WTC11 (cell line): ENCODE measurements at regions not wholly inside any gene's neighbourhood (a gene's known extent, or its start where the extent isn't known, plus 50 kb on each side); places are given as distances from the start of the nearest gene placed in this dataset.
"Not testable (repeated sequence)": the region's sequence is repeated elsewhere in the genome, so short reads cannot be mapped to it uniquely, and the experiment has no call there.

Experiments
- ATAC-seq: fragments of 200-7000 bp; cut with Tn5 transposase; 2 replicates; pipeline ENCODE4 v1.10.0; 2021; ENCODE audit warnings: mild to moderate bottlenecking, moderate library complexity
- CTCF ChIA-PET: fragments of 300-600 bp; sonication (Branson Sonifier 250); formaldehyde crosslinking; loops from one replicate; lab custom pipeline; 2021; ENCODE audit warnings: antibody characterized with exemption; lab: Charles Lee
- POLR2A ChIA-PET: fragments of 350-600 bp; sonication (Branson Sonifier 250); formaldehyde crosslinking; loops from one replicate; lab custom pipeline; 2021; ENCODE audit warnings: antibody characterized with exemption; lab: Charles Lee
- DNase-seq: peaks from one replicate; pipeline ENCODE4 v3.0.0; 2021; ENCODE audit warnings: low spot score
- H3K27ac Mint-ChIP-seq: 2 replicates; pipeline ENCODE4 v1.8.0; 2021; ENCODE audit warnings: mixed read lengths
- H3K27me3 Mint-ChIP-seq: 2 replicates; pipeline ENCODE4 v1.8.0; 2021; ENCODE audit warnings: low read depth, mild to moderate bottlenecking, moderate library complexity, mixed read lengths
- H3K36me3 Mint-ChIP-seq: 2 replicates; pipeline ENCODE4 v1.8.0; 2021; ENCODE audit warnings: mixed read lengths
- H3K4me1 Mint-ChIP-seq: 2 replicates; pipeline ENCODE4 v1.8.0; 2022; ENCODE audit warnings: mixed read lengths
- H3K4me3 Mint-ChIP-seq: 2 replicates; pipeline ENCODE4 v1.8.0; 2021; ENCODE audit warnings: mild to moderate bottlenecking, moderate library complexity, mixed read lengths
- H3K9me3 Mint-ChIP-seq: 2 replicates; pipeline ENCODE4 v1.8.0; 2021; ENCODE audit warnings: mixed read lengths
- ATF1 ChIP-seq: sonication (generic); formaldehyde crosslinking; IDR thresholded peaks from 2 replicates; pipeline ENCODE4 v1.8.1; 2023; ENCODE audit warnings: mild to moderate bottlenecking, moderate library complexity, missing genetic modification reagents
- FOXK1 ChIP-seq: sonication (generic); formaldehyde crosslinking; IDR thresholded peaks from 2 replicates; pipeline ENCODE4 v1.8.0; 2022; ENCODE audit warnings: mild to moderate bottlenecking, moderate library complexity, missing genetic modification reagents
- GTF2I ChIP-seq: fragments of 250-450 bp; sonication (Bioruptor Pico); conservative IDR thresholded peaks from 2 replicates; pipeline ENCODE4 v1.4.0; 2021; ENCODE audit warnings: mild to moderate bottlenecking
- HMGA2 ChIP-seq: fragments of 250-450 bp; sonication (Bioruptor Pico); IDR thresholded peaks from 2 replicates; pipeline ENCODE4 v1.4.0; 2021; ENCODE audit warnings: mild to moderate bottlenecking, moderate library complexity
- NFYB ChIP-seq: sonication (generic); formaldehyde crosslinking; conservative IDR thresholded peaks from 2 replicates; pipeline ENCODE4 v1.8.0; 2022; ENCODE audit warnings: low read depth, missing genetic modification reagents
- NR2C2 ChIP-seq: sonication (generic); formaldehyde crosslinking; IDR thresholded peaks from 2 replicates; pipeline ENCODE4 v1.8.0; 2022; ENCODE audit warnings: mild to moderate bottlenecking, missing genetic modification reagents
- PRRX2 ChIP-seq: fragments of 250-450 bp; sonication (Bioruptor Pico); IDR thresholded peaks from 2 replicates; pipeline ENCODE4 v1.8.0; 2021; ENCODE audit warnings: mild to moderate bottlenecking
- SMAD3 ChIP-seq: sonication (generic); formaldehyde crosslinking; IDR thresholded peaks from 2 replicates; pipeline ENCODE4 v1.8.0; 2022; ENCODE audit warnings: missing genetic modification reagents, mild to moderate bottlenecking, borderline replicate concordance
- SP1 ChIP-seq: sonication (generic); formaldehyde crosslinking; conservative IDR thresholded peaks from 2 replicates; pipeline ENCODE4 v1.8.1; 2022; ENCODE audit warnings: missing genetic modification reagents
- ZNF121 ChIP-seq: sonication (generic); formaldehyde crosslinking; IDR thresholded peaks from 2 replicates; pipeline ENCODE4 v1.8.0; 2023; ENCODE audit warnings: missing genetic modification reagents
- ZNF263 ChIP-seq: sonication (generic); formaldehyde crosslinking; IDR thresholded peaks from 2 replicates; pipeline ENCODE4 v1.8.1; 2022; ENCODE audit warnings: low read depth, mild to moderate bottlenecking, moderate library complexity, missing genetic modification reagents
- TF ChIP-seq, protein P1 (sequence below): sonication (generic); formaldehyde crosslinking; IDR thresholded peaks from 2 replicates; pipeline ENCODE4 v1.8.0; 2022; ENCODE audit warnings: mild to moderate bottlenecking, missing genetic modification reagents
- TF ChIP-seq, protein P2 (sequence below): sonication (generic); formaldehyde crosslinking; IDR thresholded peaks from 2 replicates; pipeline ENCODE4 v1.8.1; 2023; ENCODE audit warnings: mild to moderate bottlenecking, missing genetic modification reagents, moderate library complexity
- TF ChIP-seq, protein P3 (sequence below): sonication (generic); formaldehyde crosslinking; IDR thresholded peaks from 2 replicates; pipeline ENCODE4 v1.8.0; 2022; ENCODE audit warnings: missing genetic modification reagents
- TF ChIP-seq, protein P4 (sequence below): sonication (generic); formaldehyde crosslinking; IDR thresholded peaks from 2 replicates; pipeline ENCODE4 v1.8.1; 2023; ENCODE audit warnings: mild to moderate bottlenecking, missing genetic modification reagents, moderate library complexity
- TF ChIP-seq, protein P5 (sequence below): fragments of 250-450 bp; sonication (Bioruptor Pico); IDR thresholded peaks from 2 replicates; pipeline ENCODE4 v1.8.0; 2021; ENCODE audit warnings: mild to moderate bottlenecking
- TF ChIP-seq, protein P6 (sequence below): fragments of 250-450 bp; sonication (Bioruptor Pico); conservative IDR thresholded peaks from 2 replicates; pipeline ENCODE4 v1.9.0; 2021; ENCODE audit warnings: mild to moderate bottlenecking
- TF ChIP-seq, protein P7 (sequence below): sonication (generic); formaldehyde crosslinking; IDR thresholded peaks from 2 replicates; pipeline ENCODE4 v1.8.1; 2022; ENCODE audit warnings: mild to moderate bottlenecking, missing genetic modification reagents, moderate library complexity, borderline replicate concordance
- TF ChIP-seq, protein P8 (sequence below): sonication (generic); formaldehyde crosslinking; IDR thresholded peaks from 2 replicates; pipeline ENCODE4 v1.8.1; 2022; ENCODE audit warnings: low read depth, mild to moderate bottlenecking, moderate library complexity, missing genetic modification reagents, borderline replicate concordance

DNA sequence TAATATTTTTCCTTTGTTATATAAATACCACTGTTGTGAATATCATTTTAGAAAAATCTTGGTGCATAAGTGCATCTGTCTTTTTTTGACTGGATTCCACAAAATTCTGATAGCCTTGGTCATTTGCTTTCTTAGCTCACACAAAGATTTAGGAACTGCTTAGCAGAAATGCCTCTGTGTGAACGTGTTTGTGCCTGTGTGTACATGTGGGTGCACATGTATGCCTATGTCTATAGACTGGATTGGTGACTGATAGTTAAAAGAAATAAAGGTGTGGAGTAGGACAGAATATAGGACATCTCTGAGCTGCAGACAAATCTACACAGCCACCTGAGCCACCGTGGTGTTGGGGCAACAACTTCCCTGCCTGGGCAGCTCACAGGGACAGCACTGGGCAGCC lies 93.8 kb downstream of the TSN start:
- CTCF ChIA-PET: interaction anchor here (1.2 kb wide), 1 partner anchor 38 kb away, joined by 6 read pairs; no protein-coding TSS in a partner anchor
- POLR2A ChIA-PET: no interaction called here
- ATAC-seq: no peak
- Mint-ChIP-seq H3K4me1 (no peaks in the 10 kb centered on the region), H3K4me3 (no peak overlapping the region), H3K36me3 (no peaks in the 10 kb centered on the region), H3K27ac (no peak overlapping the region), H3K9me3 (no peaks in the 10 kb centered on the region), H3K27me3 (0 out of 2 replicates have a peak, but pooled peaks cover 2% of the 10 kb centered on the region)
- no peak for TF ChIP-seq ZNF263
- TF ChIP-seq ATF1: no peak
- TF ChIP-seq SP1 (CRISPR knock-in tag): no peak
- TF ChIP-seq, protein P1, sequence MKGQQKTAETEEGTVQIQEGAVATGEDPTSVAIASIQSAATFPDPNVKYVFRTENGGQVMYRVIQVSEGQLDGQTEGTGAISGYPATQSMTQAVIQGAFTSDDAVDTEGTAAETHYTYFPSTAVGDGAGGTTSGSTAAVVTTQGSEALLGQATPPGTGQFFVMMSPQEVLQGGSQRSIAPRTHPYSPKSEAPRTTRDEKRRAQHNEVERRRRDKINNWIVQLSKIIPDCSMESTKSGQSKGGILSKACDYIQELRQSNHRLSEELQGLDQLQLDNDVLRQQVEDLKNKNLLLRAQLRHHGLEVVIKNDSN: no peak
- TF ChIP-seq, protein P2, sequence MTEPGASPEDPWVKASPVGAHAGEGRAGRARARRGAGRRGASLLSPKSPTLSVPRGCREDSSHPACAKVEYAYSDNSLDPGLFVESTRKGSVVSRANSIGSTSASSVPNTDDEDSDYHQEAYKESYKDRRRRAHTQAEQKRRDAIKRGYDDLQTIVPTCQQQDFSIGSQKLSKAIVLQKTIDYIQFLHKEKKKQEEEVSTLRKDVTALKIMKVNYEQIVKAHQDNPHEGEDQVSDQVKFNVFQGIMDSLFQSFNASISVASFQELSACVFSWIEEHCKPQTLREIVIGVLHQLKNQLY: no peak
- no peak for TF ChIP-seq NR2C2 (CRISPR knock-in tag)
- TF ChIP-seq FOXK1: no peak
- TF ChIP-seq, protein P3, sequence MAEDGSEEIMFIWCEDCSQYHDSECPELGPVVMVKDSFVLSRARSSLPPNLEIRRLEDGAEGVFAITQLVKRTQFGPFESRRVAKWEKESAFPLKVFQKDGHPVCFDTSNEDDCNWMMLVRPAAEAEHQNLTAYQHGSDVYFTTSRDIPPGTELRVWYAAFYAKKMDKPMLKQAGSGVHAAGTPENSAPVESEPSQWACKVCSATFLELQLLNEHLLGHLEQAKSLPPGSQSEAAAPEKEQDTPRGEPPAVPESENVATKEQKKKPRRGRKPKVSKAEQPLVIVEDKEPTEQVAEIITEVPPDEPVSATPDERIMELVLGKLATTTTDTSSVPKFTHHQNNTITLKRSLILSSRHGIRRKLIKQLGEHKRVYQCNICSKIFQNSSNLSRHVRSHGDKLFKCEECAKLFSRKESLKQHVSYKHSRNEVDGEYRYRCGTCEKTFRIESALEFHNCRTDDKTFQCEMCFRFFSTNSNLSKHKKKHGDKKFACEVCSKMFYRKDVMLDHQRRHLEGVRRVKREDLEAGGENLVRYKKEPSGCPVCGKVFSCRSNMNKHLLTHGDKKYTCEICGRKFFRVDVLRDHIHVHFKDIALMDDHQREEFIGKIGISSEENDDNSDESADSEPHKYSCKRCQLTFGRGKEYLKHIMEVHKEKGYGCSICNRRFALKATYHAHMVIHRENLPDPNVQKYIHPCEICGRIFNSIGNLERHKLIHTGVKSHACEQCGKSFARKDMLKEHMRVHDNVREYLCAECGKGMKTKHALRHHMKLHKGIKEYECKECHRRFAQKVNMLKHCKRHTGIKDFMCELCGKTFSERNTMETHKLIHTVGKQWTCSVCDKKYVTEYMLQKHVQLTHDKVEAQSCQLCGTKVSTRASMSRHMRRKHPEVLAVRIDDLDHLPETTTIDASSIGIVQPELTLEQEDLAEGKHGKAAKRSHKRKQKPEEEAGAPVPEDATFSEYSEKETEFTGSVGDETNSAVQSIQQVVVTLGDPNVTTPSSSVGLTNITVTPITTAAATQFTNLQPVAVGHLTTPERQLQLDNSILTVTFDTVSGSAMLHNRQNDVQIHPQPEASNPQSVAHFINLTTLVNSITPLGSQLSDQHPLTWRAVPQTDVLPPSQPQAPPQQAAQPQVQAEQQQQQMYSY (CRISPR knock-in tag): no peak
- TF ChIP-seq, protein P4, sequence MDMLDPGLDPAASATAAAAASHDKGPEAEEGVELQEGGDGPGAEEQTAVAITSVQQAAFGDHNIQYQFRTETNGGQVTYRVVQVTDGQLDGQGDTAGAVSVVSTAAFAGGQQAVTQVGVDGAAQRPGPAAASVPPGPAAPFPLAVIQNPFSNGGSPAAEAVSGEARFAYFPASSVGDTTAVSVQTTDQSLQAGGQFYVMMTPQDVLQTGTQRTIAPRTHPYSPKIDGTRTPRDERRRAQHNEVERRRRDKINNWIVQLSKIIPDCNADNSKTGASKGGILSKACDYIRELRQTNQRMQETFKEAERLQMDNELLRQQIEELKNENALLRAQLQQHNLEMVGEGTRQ: no peak
- no peak for TF ChIP-seq SMAD3
- TF ChIP-seq, protein P5, sequence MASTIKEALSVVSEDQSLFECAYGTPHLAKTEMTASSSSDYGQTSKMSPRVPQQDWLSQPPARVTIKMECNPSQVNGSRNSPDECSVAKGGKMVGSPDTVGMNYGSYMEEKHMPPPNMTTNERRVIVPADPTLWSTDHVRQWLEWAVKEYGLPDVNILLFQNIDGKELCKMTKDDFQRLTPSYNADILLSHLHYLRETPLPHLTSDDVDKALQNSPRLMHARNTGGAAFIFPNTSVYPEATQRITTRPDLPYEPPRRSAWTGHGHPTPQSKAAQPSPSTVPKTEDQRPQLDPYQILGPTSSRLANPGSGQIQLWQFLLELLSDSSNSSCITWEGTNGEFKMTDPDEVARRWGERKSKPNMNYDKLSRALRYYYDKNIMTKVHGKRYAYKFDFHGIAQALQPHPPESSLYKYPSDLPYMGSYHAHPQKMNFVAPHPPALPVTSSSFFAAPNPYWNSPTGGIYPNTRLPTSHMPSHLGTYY (CRISPR knock-in tag): no peak
- TF ChIP-seq, protein P6, sequence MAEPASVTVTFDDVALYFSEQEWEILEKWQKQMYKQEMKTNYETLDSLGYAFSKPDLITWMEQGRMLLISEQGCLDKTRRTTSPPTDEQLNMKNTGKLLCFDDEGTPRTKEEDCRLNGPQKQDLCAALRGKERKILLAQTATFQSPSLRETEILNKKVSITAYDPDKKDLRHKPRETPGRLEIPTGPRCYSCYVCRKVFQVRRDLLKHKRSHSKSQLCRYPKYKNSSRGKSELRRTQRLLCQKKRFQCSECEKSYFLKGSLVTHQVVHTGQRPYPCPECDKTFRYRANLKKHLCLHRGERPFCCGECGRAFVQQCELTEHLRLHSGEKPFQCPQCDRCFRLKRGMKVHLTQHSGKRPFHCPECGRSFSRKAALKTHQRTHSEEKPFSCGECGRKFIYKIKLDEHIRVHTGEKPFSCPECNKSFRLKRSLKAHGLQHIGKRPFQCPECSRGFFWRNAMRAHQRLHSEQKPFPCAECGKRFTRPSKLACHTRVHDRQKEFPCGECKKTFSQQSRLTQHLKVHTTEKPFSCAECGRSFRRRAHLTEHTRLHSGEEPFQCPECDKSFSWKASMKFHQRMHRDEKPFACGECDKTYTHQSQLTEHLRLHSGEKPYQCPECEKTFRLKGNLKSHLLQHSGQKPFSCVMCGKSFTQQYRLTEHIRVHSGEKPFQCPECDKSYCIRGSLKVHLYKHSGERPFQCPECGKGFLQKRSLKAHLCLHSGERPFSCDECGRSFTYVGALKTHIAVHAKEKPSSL (CRISPR knock-in tag): no peak
- TF ChIP-seq HMGA2 (CRISPR knock-in tag): no peak
- no peak for DNase-seq

DNA sequence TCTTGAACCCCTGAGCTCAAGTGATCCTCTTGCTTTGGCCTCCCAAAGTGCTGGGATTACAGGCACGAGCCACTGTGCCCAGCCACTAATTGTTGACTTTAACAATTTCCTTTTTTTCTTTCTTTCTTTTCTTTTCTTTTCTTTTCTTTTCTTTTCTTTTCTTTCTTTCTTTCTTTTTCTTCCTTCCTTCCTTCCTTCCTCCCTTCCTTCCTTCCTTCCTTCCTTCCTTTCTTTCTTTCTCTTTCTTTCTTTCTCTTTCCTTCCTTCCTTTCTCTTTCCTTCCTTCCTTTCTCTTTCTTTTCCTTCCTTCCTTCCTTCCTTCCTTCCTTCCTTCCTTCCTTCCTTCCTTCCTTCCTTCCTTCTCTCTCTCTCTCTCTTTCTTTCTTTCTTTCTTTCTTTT lies 97.7 kb downstream of the TSN start:
- H3K9me3 Mint-ChIP-seq, H3K4me3 Mint-ChIP-seq, ATAC-seq, H3K27ac Mint-ChIP-seq, POLR2A ChIA-PET, H3K36me3 Mint-ChIP-seq, H3K27me3 Mint-ChIP-seq, DNase-seq: not testable (repeated sequence)
- CTCF ChIA-PET: interaction anchor here (1.5 kb wide), 1 partner anchor 27 kb away, joined by 3 read pairs; no protein-coding TSS in a partner anchor
- H3K4me1 Mint-ChIP-seq: peaks cover 12% of the 10 kb centered on the region

DNA sequence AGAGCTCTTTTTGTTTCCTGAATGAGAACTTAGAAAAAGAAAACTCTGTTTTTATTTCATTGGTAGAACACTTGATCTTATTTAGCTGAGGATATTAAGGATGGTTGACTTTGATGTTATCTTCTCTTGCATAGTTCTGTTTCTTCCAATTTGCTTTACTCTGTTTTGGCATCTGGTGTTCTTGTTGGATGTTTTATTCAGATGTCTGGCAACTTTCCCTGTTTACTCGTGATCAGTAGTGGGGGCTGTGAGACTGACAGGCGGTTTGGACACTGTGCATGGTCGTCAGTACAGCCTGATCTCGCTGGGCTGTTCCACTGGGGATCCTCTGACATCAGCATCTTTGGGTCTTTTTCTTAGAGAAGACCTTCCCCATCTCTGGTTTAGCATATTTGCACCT lies 100.1 kb downstream of the TSN start:
- CTCF ChIA-PET: interaction anchor here (2.4 kb wide), 1 partner anchor 44 kb away, joined by 8 read pairs; no protein-coding TSS in a partner anchor
- no peak for TF ChIP-seq PRRX2 (CRISPR knock-in tag)
- TF ChIP-seq GTF2I (CRISPR knock-in tag): no peak
- TF ChIP-seq, protein P7, sequence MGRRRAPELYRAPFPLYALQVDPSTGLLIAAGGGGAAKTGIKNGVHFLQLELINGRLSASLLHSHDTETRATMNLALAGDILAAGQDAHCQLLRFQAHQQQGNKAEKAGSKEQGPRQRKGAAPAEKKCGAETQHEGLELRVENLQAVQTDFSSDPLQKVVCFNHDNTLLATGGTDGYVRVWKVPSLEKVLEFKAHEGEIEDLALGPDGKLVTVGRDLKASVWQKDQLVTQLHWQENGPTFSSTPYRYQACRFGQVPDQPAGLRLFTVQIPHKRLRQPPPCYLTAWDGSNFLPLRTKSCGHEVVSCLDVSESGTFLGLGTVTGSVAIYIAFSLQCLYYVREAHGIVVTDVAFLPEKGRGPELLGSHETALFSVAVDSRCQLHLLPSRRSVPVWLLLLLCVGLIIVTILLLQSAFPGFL (CRISPR knock-in tag): no peak
- TF ChIP-seq, protein P8, sequence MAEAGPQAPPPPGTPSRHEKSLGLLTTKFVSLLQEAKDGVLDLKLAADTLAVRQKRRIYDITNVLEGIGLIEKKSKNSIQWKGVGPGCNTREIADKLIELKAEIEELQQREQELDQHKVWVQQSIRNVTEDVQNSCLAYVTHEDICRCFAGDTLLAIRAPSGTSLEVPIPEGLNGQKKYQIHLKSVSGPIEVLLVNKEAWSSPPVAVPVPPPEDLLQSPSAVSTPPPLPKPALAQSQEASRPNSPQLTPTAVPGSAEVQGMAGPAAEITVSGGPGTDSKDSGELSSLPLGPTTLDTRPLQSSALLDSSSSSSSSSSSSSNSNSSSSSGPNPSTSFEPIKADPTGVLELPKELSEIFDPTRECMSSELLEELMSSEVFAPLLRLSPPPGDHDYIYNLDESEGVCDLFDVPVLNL (CRISPR knock-in tag): no peak
- TF ChIP-seq, protein P4: no peak
- TF ChIP-seq NFYB (CRISPR knock-in tag): no peak
- TF ChIP-seq ZNF121 (CRISPR knock-in tag): no peak

More for the DNA sequence above, 100.1 kb downstream of the TSN start:
- peaks cover 12% of the 10 kb centered on the region for H3K9me3 Mint-ChIP-seq
- ATAC-seq (no peak), DNase-seq (no peak)
- peaks cover 2% of the 10 kb centered on the region for H3K27me3 Mint-ChIP-seq
- H3K27ac Mint-ChIP-seq: no peak overlapping the region
- POLR2A ChIA-PET: no interaction called here
- H3K4me1 Mint-ChIP-seq: peaks cover 12% of the 10 kb centered on the region
- no peak overlapping the region for H3K4me3 Mint-ChIP-seq
- H3K36me3 Mint-ChIP-seq: no peaks in the 10 kb centered on the region
